HL-60 (cell line): ENCODE measurements at regions not wholly inside any gene's neighbourhood (a gene's known extent, or its start where the extent isn't known, plus 50 kb on each side); places are given as distances from the start of the nearest gene placed in this dataset.

ENCODE experiments used
- DNase-seq, 2 experiments: peaks; one replicate each; pipeline ENCODE4 v3.0.0-alpha.2; 2010 to 2020; ENCODE audit warnings: low read depth in 1 of 2, low spot score in 1 of 2
- H3K27ac ChIP-seq: fragments of 250-450 bp; sonication (Bioruptor Pico); replicated peaks from 2 replicates; pipeline ENCODE4 v1.5.1; 2020; ENCODE audit warnings: mild to moderate bottlenecking, moderate library complexity
- H3K27me3 ChIP-seq: fragments of 250-450 bp; sonication (Bioruptor Pico); 2 replicates; pipeline ENCODE4 v1.5.1; 2021; ENCODE audit warnings: mild to moderate bottlenecking, moderate library complexity; ENCODE audit not compliant: insufficient read depth, poor library complexity, severe bottlenecking
- H3K4me3 ChIP-seq: replicated peaks from 2 replicates; pipeline ENCODE4 v1.5.1; 2011; ENCODE audit warnings: mild to moderate bottlenecking, control low read depth, low read length; ENCODE audit not compliant: insufficient read depth
- CTCF ChIP-seq: IDR thresholded peaks from one replicate; pipeline ENCODE4 v1.5.1; 2011; ENCODE audit warnings: low read length, control low read depth, inconsistent platforms; ENCODE audit not compliant: insufficient read depth
- GABPA ChIP-seq: IDR thresholded peaks from 2 replicates; pipeline ENCODE4 v1.6.1; 2012; ENCODE audit warnings: low read depth
- POLR2AphosphoS5 ChIP-seq: IDR thresholded peaks from 2 replicates; pipeline ENCODE4 v1.6.1; 2012; ENCODE audit warnings: low read depth
- REST ChIP-seq: IDR thresholded peaks from 2 replicates; pipeline ENCODE4 v1.6.1; 2012; ENCODE audit warnings: low read depth; ENCODE audit not compliant: insufficient replicate concordance
- SPI1 ChIP-seq: IDR thresholded peaks from 2 replicates; pipeline ENCODE4 v1.6.1; 2012; ENCODE audit warnings: low read depth, mild to moderate bottlenecking, borderline replicate concordance

- TF ChIP-seq CTCF (no peak), GABPA (no peak), POLR2AphosphoS5 (no peak), SPI1 (no peak), REST (no peak)
- no peak for DNase-seq
- Histone ChIP-seq H3K27ac (no peak overlapping the region), H3K4me3 (no peak overlapping the region), H3K27me3 (no peaks in the 10 kb centered on the region)
Observed at GRCh38 chrX:10902001-10902400, 209.1 kb upstream of the HCCS start.

GRCh38 chrX:10903523-10903922 is 207.6 kb upstream of the HCCS start:
- Histone ChIP-seq H3K4me3 (no peak overlapping the region), H3K27me3 (no peaks in the 10 kb centered on the region), H3K27ac (no peak overlapping the region)
- TF ChIP-seq REST, result no peak
- TF ChIP-seq POLR2AphosphoS5, result no peak
- TF ChIP-seq GABPA, result no peak
- TF ChIP-seq CTCF, result no peak
- TF ChIP-seq SPI1, result no peak
- DNase-seq, result no peak

- no peaks in the 10 kb centered on the region for H3K27me3 ChIP-seq
- H3K4me3 ChIP-seq, result no peak overlapping the region
- no peak for TF ChIP-seq POLR2AphosphoS5
- DNase-seq, result no peak
- no peak overlapping the region for H3K27ac ChIP-seq
Observed at GRCh38 chrX:10904220-10904619, 206.9 kb upstream of the HCCS start.

- TF ChIP-seq REST, result no peak
- no peak for TF ChIP-seq CTCF
- no peak for TF ChIP-seq POLR2AphosphoS5
- no peak for TF ChIP-seq SPI1
- TF ChIP-seq GABPA, result no peak
- Histone ChIP-seq H3K27ac (no peak overlapping the region), H3K4me3 (no peak overlapping the region), H3K27me3 (no peaks in the 10 kb centered on the region)
- DNase-seq, result no peak
Observed at GRCh38 chrX:10906866-10907265, 204.3 kb upstream of the HCCS start.
